NCI-H446 treated with DMSO at 0.1 percent for 48 hours (cell line): ENCODE measurements at regions not wholly inside any gene's neighbourhood (a gene's known extent, or its start where the extent isn't known, plus 50 kb on each side); places are given as distances from the start of the nearest gene placed in this dataset.
"Not testable (repeated sequence)": the region's sequence is repeated elsewhere in the genome, so short reads cannot be mapped to it uniquely, and the experiment has no call there.

Experiments
- DNase-seq: peaks from one replicate; lab custom pipeline; 2025; lab: John Stamatoyannopoulos, UW

DNA sequence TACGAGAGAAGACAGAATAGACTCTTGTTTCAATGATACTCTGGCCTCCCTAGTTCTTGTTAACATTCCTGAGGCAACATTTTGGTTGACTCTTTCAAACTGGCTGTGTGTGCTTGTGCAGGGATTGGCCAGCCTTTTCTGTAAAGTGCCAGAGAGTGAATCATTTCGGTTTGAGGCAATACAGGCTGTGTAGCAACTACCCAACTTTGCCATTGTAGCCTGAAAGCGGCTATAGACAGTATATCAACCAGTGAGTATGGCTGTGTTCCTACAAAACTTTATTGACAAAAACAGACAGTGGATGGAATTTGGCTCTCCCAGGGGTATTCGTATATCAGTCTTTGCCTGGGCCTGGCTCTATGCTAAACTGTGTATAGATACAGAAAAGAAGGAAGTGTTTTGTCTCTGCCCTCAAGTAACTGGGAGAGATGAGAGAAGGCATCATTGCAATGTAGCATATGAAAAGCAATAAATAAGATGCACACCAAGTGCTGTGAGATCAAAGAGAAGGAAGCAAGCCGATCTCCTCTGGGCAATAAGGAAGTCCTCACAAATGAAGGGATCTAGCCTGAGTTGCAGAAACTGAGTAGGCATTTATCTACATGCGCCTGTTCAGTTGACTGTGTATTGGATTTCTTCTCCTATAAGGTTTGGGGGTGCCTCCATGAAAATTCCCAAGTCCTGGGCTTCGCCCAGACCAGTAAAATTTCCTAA is 568.0 kb upstream of the KLF4 start:
- no peak for DNase-seq

DNA sequence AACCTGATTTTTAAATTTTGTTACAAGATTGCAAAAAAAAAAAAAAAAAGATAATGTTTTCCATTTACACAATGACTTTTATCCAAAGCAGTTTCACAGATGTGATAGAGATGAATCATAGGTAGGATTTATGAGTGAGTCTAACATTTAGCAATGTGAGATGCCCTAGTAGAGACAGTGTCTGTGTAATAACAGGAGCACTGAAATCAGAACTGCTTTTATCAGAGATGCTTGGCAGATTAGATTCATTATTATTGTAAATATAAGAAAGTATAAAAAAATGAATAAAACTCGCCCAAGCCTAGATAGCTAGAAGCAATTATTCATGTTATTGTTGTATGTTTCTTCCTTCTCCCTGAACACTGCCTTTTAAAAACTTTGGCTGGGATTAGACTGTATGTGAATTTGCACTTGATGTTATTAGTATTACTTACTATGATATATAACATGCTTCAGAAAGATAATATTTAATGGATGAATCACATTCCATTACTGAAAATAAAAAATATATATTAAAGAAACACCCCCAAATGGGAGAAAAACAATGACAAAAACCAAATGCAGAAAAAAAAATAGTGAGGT is 567.3 kb upstream of the KLF4 start:
- no peak for DNase-seq

DNA sequence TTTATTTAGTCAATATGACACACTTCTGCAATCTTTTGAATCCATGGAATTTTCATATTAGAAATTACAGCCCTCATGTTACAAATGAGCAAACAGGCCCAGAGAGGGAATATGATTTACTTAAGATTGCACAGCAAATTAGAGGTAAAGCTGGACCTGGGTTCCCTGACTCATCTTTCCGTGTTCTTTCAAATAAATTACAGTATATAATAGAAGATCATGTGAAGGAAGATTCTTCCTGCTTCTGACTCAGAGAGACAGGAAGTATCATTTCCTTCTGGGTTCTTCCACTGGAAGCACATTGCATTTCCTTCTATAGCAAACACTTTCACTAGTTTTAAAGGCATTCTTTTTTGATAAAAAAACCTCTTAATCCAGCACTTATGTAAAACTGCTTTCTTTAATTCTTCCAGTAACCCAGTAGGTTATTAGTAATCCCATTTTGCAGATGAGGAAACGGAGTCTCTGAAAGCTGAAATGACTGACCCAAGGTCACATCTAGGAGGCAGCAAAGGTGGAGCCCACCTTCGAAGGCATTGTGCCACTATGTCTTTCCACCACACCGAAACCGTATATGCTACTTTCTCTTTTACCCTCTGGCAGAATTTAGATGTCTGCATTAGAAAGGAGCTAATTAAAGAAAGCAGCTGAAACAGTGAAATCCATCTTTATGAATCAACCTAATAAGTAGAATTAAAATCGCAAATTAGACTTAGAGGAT is 566.7 kb upstream of the KLF4 start:
- DNase-seq, result no peak

DNA sequence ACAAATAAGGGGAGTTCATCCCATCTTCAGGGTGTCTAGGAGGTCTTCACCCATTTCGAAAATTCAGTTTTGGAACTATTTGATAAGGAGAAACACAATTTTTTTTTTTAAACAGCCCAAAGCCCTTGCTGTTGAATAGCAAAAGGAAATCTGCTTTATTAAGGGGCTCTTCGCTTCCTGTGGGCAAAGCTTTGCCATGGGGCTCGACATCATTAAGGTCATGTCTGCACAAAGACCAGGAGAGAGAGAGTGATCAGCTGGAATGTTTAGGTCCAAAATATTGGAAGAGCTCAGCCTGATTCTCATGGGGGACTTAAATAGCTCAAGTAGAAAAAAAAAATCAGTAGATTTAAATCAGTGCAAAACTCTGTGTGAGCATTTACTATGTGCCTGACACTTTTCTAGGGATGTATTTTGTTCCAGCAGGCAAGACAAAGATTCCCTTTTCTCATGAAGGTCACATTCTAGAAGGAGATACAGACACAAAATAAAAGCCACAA is 564.6 kb upstream of the KLF4 start:
- no peak for DNase-seq

DNA sequence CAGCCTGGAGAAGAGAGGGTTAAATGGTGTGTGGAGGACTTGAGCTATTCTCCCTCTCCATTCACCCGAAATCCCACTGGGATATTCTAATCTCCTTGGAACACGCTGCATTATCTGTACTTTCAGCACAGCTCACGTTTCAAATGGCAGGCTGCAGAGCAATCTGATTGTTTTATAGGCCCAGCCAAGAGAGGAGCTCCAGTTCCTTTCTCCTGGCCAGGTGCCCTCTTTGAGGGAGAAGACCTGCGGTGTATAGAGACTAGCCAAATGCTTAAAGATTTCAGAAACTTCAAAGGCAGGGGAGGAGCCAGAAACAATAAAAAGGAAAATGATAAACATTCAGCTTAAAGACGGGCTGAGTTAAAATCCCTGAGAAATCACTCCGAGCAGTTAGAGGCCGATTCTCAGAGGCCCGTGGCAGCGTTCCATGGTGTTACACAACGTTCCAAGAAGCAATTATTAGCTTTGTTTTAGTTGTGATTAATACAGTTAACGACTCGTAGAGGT is 564.0 kb upstream of the KLF4 start:
- no peak for DNase-seq

DNA sequence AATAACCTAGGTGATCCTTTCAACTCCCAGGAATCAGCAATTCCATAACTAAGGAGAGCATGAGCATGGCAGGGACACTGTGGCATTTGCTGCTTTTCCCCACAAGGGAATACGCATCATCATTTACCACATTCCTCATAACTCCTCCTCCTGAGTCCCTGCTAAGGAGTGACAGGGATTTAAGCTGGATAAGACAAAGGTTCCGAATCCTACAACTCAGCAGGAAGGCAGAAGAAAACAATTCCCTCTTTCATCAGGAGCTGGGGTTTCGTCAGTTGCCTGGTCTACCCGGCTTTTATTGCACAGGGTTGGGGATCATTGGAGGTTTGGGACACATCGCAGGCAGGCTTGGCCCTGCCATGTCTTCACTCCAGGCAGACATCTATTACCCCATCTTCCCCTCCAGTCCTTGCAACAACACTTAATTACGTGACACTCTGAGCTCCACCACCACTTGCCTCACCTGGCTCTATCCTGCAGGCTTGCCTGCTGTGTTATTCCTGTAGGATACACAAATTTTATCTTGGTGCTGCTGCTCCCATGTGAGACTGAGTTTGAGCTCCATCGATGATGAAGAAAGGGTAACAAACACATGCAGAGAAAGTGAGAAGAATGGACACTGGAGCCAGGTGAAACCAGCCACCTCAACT is 563.0 kb upstream of the KLF4 start:
- DNase-seq, result no peak

DNA sequence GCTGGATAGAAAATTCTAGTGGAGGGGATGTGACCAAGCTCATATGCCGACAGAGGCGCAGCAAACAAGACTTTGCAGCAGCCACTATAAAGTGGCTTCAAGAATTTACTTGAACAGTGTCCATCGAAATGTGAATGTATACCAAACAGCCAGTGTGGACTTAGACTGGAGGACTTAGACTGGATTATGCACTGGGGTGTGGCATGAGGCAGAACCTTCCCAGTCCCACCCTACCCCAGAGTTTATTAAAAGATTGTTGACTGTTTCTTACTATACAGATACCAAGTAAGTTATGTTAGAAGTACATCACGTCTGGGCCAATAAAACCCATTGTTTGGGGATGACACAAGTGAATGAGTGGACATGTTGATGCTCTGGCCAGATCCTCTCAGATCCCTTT is 561.3 kb upstream of the KLF4 start:
- no peak for DNase-seq

DNA sequence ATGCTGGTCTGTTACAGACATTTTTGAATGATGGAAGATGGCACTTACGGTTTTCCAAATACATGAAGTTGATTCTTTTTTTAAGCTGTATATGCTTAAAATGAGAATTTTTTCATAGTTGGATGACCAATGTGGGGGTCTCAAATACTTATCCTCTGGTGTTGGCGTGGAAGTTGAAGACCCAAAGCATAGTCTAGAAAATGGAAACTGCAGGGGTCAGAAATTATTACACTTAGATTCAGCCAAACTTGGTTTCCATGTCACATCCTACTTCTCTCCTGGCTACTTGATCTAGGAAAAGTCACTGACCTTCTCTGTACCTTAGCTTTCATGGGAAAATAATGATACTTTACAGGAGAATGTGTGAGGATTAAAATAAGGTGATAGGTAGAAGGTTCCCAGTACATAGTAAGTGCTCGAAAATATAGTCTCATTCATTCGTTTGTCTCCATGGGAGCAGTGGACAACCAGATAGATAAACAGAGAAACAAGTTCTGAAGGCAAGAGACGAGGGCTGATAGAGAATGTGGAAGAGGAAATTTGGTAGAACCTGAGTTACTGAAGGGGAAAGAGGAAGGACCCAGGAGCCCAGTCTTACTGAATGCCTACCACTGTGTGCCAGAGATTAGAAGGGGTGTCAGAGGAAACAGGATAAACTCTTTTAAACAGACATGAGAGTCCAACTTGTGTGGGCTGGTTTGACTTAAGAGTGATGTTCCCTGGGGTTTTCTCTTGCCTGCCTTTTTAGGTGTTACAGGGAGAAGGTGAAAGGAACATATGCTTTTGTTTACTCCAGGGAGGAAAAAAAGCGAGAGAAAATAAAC is 560.3 kb upstream of the KLF4 start:
- DNase-seq, result no peak

DNA sequence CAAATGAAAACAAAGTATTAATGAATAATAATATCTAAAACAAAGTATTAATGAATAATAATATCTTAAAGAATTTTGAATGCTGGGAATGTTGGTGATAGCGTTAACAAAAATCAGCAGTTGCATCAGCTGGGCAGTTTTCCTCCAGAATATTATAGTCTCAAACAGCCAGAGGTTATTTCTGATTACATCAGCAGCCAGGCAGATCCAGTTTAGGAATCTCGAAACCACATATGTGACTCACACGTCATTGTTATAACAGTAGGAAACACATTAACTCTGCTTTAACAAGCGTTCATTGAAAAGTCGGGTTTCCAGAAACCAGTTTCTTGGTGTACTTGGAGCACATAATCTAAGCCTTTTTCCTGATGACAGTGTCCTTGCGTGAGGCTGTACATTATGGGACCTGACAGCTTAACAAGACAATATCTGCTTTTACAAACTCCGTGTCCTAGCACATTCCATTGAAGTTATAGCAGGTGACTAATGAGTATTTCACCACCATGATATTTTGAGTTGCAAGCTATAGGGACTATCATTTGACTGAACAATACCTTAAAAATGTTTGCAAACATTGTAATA is 559.5 kb upstream of the KLF4 start:
- no peak for DNase-seq

DNA sequence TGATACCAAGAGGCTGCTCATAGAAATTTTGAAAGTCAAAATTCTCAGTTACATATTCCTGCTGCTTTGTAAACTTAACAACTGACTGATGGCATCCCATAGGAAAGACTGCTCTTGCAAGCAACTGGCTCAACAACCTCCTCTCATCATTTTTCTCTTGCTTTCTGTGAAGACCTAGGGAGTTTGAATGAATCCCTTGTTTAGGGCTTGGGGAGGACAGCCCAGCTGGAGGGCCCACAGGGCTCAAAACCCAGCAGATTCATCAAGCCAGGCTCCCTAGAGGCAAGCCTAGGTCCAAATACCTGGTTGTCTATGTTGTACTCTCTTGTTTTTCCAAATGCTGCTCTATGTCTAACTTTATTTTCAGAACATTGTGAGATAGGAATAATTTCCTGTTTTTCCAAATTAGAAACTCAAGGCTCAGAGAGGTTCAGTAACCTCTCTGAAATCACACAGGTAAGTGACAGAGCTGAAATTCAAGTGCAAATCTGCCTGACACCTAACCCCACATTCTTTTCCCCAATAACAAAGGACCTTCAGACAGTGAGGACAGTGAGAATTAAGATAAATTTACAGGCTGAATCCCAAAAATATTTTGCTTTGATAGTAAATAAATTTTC is 558.9 kb upstream of the KLF4 start:
- DNase-seq, result no peak

DNA sequence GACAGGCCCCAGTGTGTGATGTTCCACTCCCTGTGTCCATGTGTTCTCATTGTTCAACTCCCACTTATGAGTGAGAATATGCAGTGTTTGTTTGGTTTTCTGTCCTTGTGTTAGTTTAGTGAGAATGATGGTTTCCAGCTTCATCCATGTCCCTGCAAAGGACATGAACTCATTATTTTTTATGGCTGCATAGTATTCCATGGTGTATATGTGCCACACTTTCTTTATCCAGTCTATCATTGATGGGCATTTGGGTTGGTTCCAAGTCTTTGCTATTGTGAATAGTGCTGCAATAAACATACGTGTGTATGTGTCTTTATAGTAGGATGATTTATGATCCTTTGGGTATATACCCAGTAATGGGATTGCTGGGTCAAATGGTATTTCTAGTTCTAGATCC is 558.2 kb upstream of the KLF4 start:
- not testable (repeated sequence) for DNase-seq

DNA sequence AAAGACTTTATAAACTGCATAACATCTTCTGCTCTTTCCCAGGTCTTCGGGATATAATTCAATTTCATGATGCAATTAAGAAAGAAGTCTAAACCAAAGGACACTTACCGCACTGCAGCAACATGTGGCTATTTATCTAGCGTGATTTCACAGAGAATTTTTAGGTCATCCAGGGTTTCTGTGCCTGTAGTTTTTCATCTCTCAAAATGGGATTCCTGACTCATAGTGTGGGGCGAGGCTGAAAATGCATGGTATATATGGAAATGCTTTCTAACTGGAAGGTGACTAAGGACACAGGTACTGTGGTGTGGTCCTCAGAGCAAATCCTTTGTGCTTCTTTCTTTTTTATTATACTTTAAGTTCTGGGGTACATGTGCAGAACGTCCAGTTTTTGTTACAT is 557.7 kb upstream of the KLF4 start:
- no peak for DNase-seq

DNA sequence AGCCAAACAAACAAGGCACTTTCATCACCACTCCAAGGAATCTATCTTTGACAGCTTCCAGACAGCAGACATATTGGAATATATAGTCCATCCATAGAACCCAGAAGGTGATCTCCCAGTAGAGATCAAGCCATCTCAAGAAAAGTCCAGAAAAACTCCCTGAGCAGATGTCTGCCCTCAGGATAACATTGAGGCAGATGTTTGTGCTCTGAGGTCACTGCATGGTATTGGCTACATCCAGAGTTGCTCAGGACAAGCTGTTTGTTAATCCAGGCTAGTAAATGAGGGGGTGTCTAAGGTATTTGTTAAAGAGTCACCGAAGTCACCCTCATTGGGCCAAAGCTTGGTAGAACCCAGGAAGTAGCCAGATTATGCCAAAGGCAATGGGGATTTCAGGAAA is 556.3 kb upstream of the KLF4 start:
- no peak for DNase-seq

DNA sequence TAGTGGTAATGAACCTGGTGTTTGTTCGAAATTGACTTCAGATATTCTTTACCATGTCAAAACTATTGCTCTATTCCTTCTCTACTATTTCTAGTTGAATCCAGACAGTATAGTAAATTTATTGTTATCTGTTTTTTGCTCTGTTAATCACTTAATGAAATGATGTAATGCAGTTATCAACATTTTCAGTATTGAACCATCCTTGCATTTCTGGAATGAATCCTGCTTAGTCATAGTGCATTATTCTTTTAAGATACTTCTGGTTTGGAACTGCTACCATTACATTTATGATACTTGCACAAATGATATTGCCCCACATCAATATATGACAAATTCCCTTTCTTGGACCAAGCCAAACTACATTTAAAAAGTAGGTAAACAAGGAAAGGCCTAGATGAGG is 554.0 kb upstream of the KLF4 start:
- no peak for DNase-seq

DNA sequence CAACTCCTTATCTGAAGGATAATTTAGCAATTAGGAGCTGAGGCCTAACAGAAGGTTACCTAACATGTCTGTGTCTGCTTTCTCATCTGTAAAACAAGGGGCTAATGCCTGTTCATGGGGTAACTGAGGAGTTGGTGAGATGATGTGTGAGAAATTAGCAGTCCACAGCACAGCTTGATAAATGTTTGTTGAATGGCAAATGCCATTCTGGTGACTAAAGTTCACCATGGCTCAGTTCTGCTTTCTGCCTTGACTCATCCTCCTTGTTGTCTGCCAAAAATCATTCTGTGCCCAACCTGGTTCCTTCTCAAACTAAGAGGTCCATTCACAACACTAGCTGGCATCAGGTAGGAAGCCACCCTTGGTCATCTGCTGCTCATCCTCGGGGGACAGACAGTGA is 552.0 kb upstream of the KLF4 start:
- no peak for DNase-seq

DNA sequence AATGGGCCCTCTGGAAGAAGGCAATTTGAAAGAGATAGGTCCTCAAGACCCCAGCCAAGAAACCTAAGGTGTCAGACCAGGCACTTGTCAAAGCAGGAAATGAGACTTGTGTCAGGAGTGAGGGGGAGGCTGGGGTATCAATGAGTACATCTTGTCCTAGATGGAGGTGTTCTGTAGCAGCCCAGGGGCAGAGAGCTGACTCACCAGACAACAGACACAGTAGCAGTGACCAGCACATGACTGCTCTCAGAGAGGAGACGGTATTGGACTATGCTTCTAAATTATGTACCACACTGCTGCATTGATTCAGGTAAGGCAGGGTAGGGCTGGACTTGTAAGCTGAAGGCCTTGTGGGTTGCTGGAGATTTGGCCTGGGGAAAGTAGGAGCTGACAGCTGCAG is 551.2 kb upstream of the KLF4 start:
- DNase-seq, result no peak

DNA sequence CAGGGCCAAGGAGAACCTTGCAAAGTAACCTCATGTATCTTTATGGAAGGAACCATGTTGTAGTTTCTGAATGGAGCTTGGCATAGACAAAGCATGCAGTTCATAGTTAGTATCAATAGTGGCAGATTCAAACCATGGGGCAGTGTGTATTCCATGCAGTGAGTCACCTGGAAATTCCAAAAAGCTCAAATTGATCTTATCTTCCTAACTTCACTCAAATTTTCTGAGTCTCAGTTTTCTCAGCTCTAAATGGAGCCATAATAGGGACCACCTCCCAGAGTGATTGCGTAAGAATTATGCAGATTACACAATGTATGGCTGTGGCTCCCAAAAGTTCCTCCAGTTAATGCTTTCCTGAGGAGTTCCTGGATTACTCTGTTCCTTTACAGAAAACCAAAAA is 549.9 kb upstream of the KLF4 start:
- no peak for DNase-seq

DNA sequence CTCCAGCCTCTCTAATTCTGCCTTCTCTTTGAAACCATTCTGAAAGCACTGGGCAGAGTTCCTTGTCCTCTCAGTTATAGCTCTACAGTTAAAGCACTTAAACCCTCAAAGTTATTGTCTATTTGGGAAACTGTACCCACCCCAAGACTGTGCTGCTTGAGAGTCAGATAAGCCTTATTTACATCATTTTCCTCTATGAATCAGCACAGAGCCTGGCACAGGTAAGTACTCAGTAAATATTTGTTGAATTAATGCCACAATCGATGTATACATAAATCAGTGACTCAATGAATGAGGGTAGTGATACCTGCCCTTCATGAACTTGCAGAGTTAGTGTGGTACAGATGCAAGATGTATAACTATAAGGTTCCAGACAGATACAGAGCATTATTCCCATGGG is 549.4 kb upstream of the KLF4 start:
- DNase-seq, result no peak

DNA sequence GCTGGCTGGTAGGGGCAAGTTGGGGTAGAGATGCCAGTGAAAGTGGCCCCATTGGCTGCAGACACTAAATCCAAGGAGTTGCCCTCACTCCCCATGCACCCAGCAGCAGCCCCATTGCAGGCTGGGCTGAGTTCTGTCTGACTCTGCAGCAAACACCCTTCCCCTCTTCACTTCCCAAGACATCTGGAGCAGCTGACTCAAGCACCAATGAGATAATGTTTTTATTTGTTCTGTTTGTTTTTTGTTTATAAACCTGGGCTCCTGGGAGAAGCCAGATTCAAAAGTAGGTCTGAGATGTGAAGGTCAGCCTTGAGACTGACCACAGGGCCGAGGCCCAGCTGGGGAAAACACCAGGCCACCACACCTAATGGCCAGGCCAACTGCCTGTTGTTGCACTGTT is 545.9 kb upstream of the KLF4 start:
- DNase-seq, result no peak

DNA sequence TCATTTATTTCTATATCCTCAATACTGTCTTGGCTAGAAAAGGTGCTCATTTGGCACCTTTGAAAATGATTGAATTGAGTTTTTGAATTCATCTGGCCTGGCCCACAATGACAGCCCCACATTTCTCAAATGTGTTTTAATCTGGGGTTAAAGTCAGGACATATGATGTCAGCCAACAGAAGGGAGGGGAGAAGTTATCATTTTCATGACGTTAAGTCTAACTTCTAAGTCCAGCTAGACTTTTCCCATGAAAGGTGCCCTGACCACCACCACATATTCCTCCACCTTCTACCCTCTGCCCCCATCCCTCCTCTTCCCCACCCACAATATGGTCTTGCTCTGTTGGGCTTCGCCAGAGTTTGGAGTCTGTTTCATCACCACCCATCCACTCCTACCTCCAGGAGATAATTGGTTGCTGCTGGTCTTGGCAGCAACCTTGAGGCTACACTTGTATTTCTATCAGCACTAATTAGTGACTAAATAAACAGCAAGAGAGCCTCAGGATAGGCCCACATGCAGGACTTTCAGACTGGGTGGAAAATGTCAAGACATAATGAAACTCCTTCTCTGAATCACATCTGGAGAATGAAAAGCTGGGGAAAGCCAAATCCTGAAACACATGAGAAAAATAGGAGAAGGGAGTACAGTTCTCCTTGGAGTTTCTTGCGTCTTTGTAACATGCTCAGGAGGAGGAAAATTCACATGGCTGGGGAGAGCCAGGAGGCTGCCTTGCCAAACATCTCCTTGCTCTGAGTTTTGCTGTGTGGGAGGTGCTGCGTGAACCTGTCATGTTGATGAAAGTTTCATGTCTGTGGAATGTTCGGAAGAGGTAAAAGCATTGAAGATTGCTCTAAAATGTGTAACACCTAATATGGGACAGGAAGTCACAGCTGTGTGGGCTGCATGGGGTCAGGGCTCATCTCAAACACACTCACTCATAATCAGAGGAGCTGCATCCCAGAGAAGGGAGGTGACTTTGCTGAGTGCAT is 544.7 kb upstream of the KLF4 start:
- DNase-seq, result no peak
